Activated CD4-positive, CD25-positive, alpha-beta regulatory T cell treated with anti-CD3 and anti-CD28 coated beads, Interleukin-2, amount 50 U/mL, for 24 hours (primary cell): ENCODE measurements at regions not wholly inside any gene's neighbourhood (a gene's known extent, or its start where the extent isn't known, plus 50 kb on each side); places are given as distances from the start of the nearest gene placed in this dataset.

ENCODE experiments used
- ATAC-seq, 2 donors: fragments of 150-1000 bp; cut with Tn5 transposase; one replicate each; pipeline ENCODE4 v1.10.0; 2021; ENCODE audit warnings: mild to moderate bottlenecking in 1 of 2, moderate library complexity in 1 of 2

GRCh38 chr10:124286621-124287020 is 132.1 kb downstream of the OAT start:
- ATAC-seq = no peak

- no peak for ATAC-seq
These were observed 132.9 kb downstream of the OAT start for GRCh38 chr10:124285587-124286527.

- ATAC-seq = no peak
These were observed 134.8 kb downstream of the OAT start for GRCh38 chr10:124283949-124284250.

GRCh38 chr10:124283215-124283948 is 135.3 kb downstream of the OAT start:
- ATAC-seq = no peak

GRCh38 chr10:124282326-124282725 is 136.4 kb downstream of the OAT start:
- ATAC-seq = no peak

GRCh38 chr10:124281666-124282065 is 137.1 kb downstream of the OAT start:
- no peak for ATAC-seq

GRCh38 chr10:124280916-124281315 is 137.8 kb downstream of the OAT start:
- no peak for ATAC-seq

- no peak for ATAC-seq
These were observed 138.8 kb downstream of the OAT start for GRCh38 chr10:124279882-124280281.

- no peak for ATAC-seq
These were observed 139.4 kb downstream of the OAT start for GRCh38 chr10:124279298-124279697.

GRCh38 chr10:124278356-124278755 is 140.4 kb downstream of the OAT start:
- ATAC-seq = no peak

GRCh38 chr10:124273141-124273540 is 145.6 kb downstream of the OAT start:
- no peak for ATAC-seq

GRCh38 chr10:124271676-124272075 is 147.0 kb downstream of the OAT start:
- no peak for ATAC-seq

GRCh38 chr10:124270530-124271327 is 148.0 kb downstream of the OAT start:
- ATAC-seq = no peak

GRCh38 chr10:124268976-124269375 is 149.7 kb downstream of the OAT start:
- no peak for ATAC-seq

GRCh38 chr10:124267911-124268549 is 150.7 kb downstream of the OAT start:
- ATAC-seq = no peak

GRCh38 chr10:124267231-124267885 is 151.4 kb downstream of the OAT start:
- no peak for ATAC-seq

- ATAC-seq = no peak
These were observed 152.1 kb downstream of the OAT start for GRCh38 chr10:124266468-124267230.

GRCh38 chr10:124265776-124266467 is 152.8 kb downstream of the OAT start:
- ATAC-seq = no peak

- ATAC-seq = no peak
These were observed 153.4 kb downstream of the OAT start for GRCh38 chr10:124265391-124265745.

GRCh38 chr10:124264711-124265390 is 153.9 kb downstream of the OAT start:
- ATAC-seq = no peak
